ENCODE measurements at regions not wholly inside any gene's neighbourhood (a gene's known extent, or its start where the extent isn't known, plus 50 kb on each side); places are given as distances from the start of the nearest gene placed in this dataset.

DNA sequence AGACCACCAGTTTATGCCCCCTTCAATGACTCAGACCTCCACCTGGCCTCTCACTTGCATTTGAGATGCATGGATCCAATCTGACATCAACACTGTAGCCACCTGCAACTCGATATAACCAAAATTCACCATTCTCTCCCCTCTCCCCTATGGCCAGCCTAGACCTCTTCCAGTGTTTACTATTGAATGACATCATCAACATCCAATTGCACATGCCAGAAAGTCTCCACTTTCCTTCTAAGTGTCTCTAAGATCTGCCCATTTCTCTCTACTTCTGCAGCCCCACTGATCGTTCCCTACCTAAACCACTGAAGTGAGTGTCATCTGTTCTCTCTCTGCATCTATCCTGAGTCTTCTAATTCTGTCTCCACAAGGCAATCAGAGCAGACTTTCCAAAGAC, 151.3 kb upstream of the APCDD1 start:
- H3K4me3 ChIP-seq (ENCODE audit: control insufficient read depth, low read depth, low read length): no peak overlapping the region
- TF ChIP-seq, protein P1, sequence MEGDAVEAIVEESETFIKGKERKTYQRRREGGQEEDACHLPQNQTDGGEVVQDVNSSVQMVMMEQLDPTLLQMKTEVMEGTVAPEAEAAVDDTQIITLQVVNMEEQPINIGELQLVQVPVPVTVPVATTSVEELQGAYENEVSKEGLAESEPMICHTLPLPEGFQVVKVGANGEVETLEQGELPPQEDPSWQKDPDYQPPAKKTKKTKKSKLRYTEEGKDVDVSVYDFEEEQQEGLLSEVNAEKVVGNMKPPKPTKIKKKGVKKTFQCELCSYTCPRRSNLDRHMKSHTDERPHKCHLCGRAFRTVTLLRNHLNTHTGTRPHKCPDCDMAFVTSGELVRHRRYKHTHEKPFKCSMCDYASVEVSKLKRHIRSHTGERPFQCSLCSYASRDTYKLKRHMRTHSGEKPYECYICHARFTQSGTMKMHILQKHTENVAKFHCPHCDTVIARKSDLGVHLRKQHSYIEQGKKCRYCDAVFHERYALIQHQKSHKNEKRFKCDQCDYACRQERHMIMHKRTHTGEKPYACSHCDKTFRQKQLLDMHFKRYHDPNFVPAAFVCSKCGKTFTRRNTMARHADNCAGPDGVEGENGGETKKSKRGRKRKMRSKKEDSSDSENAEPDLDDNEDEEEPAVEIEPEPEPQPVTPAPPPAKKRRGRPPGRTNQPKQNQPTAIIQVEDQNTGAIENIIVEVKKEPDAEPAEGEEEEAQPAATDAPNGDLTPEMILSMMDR (conservative IDR thresholded peaks at IDR 0.05; ENCODE audit: control insufficient read depth, insufficient read depth, low read depth, low read length): no peak
- no peak for DNase-seq (ENCODE audit: low read depth)

DNA sequence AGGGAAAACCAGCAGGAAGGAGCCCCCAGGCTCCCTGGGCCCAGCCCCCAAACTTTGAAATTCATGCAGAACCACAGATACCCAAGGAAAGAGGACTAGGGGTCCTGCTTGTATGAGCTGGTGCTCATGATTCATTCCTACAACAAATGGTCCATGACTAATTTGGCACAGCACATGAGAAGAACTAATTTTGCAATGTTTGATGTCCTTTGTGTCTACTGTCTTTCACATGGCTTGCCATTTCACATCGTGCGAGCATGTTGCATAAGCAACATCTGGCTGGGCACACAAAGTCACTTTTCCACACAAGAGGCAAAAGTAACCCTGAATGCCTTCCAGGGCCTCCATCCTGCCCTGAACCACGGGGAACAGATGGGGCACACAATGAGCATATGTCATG, 149.6 kb upstream of the APCDD1 start:
- peak; percentile 96 for DNase-seq (ENCODE audit: low read depth)
- H3K4me3 ChIP-seq (ENCODE audit: control insufficient read depth, low read depth, low read length): no peak overlapping the region
- TF ChIP-seq, protein P1 (conservative IDR thresholded peaks at IDR 0.05; ENCODE audit: control insufficient read depth, insufficient read depth, low read depth, low read length): no peak

DNA sequence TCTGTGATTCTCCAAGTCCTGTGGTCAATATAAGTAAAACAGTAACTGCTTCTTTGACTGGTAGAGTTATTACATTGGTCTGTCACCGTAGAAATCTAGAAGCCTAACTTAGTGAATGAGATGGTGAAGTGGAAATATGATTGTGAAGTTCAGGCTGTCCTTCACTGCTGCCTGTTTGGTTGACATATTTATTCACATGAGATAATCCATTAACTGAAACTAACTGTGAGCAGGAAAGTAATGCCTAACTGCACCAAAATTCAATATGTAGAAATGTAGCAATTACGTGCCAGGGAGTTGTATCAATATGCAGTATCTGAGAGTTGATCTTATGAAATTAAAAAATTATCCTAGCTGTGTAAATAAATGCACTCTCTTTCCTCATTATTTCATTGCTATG, 147.7 kb upstream of the APCDD1 start:
- DNase-seq (ENCODE audit: low read depth): no peak
- TF ChIP-seq, protein P1 (conservative IDR thresholded peaks at IDR 0.05; ENCODE audit: control insufficient read depth, insufficient read depth, low read depth, low read length): no peak
- H3K4me3 ChIP-seq (ENCODE audit: control insufficient read depth, low read depth, low read length): no peak overlapping the region

DNA sequence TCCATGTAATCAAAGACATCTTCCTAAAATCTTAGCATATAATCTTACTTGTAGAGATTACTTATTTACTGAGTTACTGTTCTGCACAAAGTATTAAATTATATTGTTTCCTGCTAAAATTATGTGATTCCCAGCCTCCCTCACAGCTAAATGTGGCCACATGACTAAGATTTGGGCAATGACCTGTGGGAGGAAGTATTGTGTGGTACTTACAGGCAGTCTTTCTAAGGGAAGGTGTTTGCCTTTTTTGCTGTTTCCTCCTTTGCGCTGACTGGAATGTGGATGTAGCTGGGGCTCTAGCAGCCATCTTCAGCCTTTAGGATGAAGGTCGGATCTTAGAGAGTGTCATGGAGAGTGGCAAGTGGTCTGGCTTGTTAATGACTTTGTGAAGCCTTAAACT, 146.3 kb upstream of the APCDD1 start:
- TF ChIP-seq, protein P1 (conservative IDR thresholded peaks at IDR 0.05; ENCODE audit: control insufficient read depth, insufficient read depth, low read depth, low read length): no peak
- no peak for DNase-seq (ENCODE audit: low read depth)
- no peak overlapping the region for H3K4me3 ChIP-seq (ENCODE audit: control insufficient read depth, low read depth, low read length)

DNA sequence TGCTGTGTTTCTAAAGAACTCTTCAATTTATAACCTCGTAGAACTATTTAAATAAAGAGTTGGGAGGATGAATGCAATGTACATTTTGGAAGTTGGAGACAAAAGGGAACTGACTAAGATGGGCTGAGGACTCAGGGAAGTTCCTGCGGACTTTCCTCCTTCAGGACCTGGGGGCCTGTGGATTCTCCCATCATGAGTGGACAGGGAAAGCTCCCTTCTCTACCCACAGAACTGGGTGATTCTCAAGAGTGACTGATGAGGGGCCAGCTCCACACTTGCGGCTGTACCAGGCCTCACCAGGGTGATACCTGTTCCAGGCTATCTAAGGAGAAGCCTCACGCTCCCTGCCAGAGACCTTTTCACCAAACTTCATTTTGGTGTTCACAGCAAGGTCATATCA, 143.8 kb upstream of the APCDD1 start:
- TF ChIP-seq, protein P1 (conservative IDR thresholded peaks at IDR 0.05; ENCODE audit: control insufficient read depth, insufficient read depth, low read depth, low read length): no peak
- no peak overlapping the region for H3K4me3 ChIP-seq (ENCODE audit: control insufficient read depth, low read depth, low read length)
- no peak for DNase-seq (ENCODE audit: low read depth)

DNA sequence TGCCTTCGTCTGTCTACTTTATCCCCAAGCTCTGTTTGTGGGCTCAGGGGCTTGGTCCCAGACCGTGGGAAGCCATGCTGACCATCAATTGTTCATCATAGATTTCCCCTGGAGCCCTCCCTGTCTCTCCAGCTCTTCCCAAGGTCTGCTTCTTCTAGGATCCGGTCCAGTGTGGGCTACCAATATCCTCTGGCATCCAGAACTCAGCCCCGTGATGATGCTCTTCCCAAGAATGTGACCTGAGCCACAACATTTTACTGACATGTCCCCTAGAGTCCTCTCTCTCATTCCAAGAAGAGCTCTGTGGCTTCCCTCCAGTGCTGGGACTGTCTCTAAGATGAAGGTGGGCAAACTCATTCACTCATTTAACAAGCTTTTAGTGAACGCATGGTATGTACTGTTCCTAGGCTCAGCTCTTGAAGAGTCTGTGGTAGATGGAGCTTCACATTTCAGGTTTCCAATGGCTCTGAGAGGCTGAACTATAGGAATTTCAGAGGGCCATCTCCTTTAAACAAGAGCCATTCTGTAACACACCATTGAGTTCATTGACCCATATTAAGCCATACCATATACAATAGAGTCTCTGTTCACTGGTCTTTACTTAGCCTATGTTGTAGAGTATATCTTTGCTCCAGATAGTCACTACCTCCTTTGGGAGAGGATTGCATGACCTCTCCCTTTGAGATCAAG, 142.0 kb upstream of the APCDD1 start:
- TF ChIP-seq, protein P1 (conservative IDR thresholded peaks at IDR 0.05; ENCODE audit: control insufficient read depth, insufficient read depth, low read depth, low read length): no peak
- no peak overlapping the region for H3K4me3 ChIP-seq (ENCODE audit: control insufficient read depth, low read depth, low read length)
- peak; percentile 12 for DNase-seq (ENCODE audit: low read depth)

DNA sequence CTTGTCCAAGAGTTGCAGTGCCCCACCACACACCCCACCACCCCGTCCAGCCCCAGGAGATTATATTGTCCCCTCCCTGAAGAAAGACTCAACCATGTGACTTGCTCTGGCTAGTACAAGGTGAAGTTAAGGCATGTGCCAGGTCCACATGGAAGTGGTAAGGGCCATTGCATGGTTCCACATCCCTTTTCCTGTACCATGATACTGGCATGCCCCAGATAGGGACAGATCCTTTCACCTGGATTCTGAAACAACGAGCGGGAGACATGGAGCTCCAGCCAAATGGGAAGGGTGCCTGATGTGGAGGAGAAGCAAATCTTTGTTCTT, 141.5 kb upstream of the APCDD1 start:
- no peak for DNase-seq (ENCODE audit: low read depth)
- no peak overlapping the region for H3K4me3 ChIP-seq (ENCODE audit: control insufficient read depth, low read depth, low read length)
- TF ChIP-seq, protein P1 (conservative IDR thresholded peaks at IDR 0.05; ENCODE audit: control insufficient read depth, insufficient read depth, low read depth, low read length): no peak
